ENCODE measurements at regions not wholly inside any gene's neighbourhood (a gene's known extent, or its start where the extent isn't known, plus 50 kb on each side); places are given as distances from the start of the nearest gene placed in this dataset.

DNA sequence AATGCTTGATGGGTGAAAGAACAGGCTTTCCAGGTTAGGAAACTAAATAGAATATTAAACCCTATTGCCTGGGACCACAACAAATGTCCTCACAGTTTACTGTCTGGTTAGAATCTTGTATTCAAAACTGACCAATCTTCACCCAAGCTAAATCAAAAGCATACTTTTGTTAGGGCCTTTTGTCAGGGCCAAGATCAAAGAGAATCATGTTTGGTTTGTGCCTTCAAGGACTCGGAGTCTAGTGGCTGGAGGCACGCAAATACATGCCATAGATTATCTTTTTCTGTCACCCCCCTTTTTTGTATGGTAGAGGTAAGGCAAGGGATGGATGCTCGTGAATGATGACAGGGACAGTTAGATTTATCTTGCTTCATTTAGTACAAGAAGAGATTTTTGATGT lies 51.1 kb upstream of the AKAP6 start:
- H3K4me3 Mint-ChIP-seq: no peak overlapping the region
- Histone ChIP-seq H3K4me3 (ENCODE audit: low read depth, low read length) (no peak overlapping the region), H3K9me3 (ENCODE audit: control insufficient read depth in 2 of 2, low read length in 2 of 2) (no peaks in the 10 kb centered on the region), H3K4me1 (ENCODE audit: control insufficient read depth, insufficient read depth, low read length, poor library complexity, severe bottlenecking) (no peaks in the 10 kb centered on the region), H3K36me3 (ENCODE audit: control insufficient read depth, insufficient read depth, low read length) (no peaks in the 10 kb centered on the region), H3K27ac (ENCODE audit: insufficient read depth, low read length, poor library complexity, severe bottlenecking) (no peak overlapping the region), H3K27me3 (ENCODE audit: control insufficient read depth, insufficient read depth, low read length) (no peaks in the 10 kb centered on the region)
- DNase-seq: no peak
- H3K9me3 Mint-ChIP-seq: peaks cover 0 to 27% (median 5%) of the 10 kb centered on the region in 7 donors
- peaks cover 29% of the 10 kb centered on the region for H3K27me3 Mint-ChIP-seq
- H3K36me3 Mint-ChIP-seq: no peaks in the 10 kb centered on the region
- ATAC-seq (ENCODE audit: low read depth in 2 of 2): no peak
- no peak overlapping the region for H3K27ac Mint-ChIP-seq
- no peaks in the 10 kb centered on the region for H3K4me1 Mint-ChIP-seq
